Esophagus squamous epithelium (tissue), 5 donors: ENCODE measurements at regions not wholly inside any gene's neighbourhood (a gene's known extent, or its start where the extent isn't known, plus 50 kb on each side); places are given as distances from the start of the nearest gene placed in this dataset.

Experiments
- DNase-seq: peaks from one replicate; lab custom pipeline; 2025; lab: John Stamatoyannopoulos, UW
- H3K27ac ChIP-seq, 4 donors: fragments of 200-600 bp; sonication (generic); one replicate each; pipeline ENCODE4 v1.5.1; 2016 to 2019; ENCODE audit warnings: mild to moderate bottlenecking in 1 of 4
- H3K27me3 ChIP-seq, 4 donors: fragments of 200-600 bp; sonication (generic); 1 replicate in 3 of 4; 2 replicates in 1 of 4; pipeline versions ENCODE4 v1.5.1 to v1.6.0; 2017 to 2021; ENCODE audit warnings: antibody characterized with exemption in 1 of 4
- H3K36me3 ChIP-seq, 3 donors: fragments of 200-600 bp; sonication (generic); one replicate each; pipeline ENCODE4 v1.5.1; 2016 to 2019
- H3K4me1 ChIP-seq, 3 donors: fragments of 200-600 bp; sonication (generic); one replicate each; pipeline ENCODE4 v1.5.1; 2017 to 2019
- H3K4me3 ChIP-seq, 4 donors: fragments of 200-600 bp; sonication (generic); 1 replicate in 3 of 4; 2 replicates in 1 of 4; pipeline ENCODE4 v1.5.1; 2016 to 2019; ENCODE audit warnings: mild to moderate bottlenecking in 2 of 4, moderate library complexity in 1 of 4
- H3K9me3 ChIP-seq, 3 donors: fragments of 200-600 bp; sonication (generic); one replicate each; pipeline ENCODE4 v1.5.1; 2016 to 2019
- CTCF ChIP-seq, 6 experiments: fragments of 450-650 bp in 4 of 6; fragments of 200-600 bp in 2 of 6; sonication (generic) in 2 of 6; IDR thresholded peaks; one replicate each; pipeline ENCODE4 v1.5.1; 2016 to 2019; ENCODE audit warnings: antibody characterized with exemption in 6 of 6, mild to moderate bottlenecking in 4 of 6, moderate library complexity in 4 of 6
- POLR2A ChIP-seq, 4 donors: fragments of 450-650 bp; IDR thresholded peaks; one replicate each; pipeline ENCODE4 v1.6.1; 2017; ENCODE audit warnings: antibody characterized with exemption in 4 of 4, mild to moderate bottlenecking in 4 of 4, moderate library complexity in 3 of 4
- WGBS, 2 donors: methylation state at CpG; one replicate each; pipeline ENCODE4 v1.1.5; 2018; 5-methylcytosine and 5-hydroxymethylcytosine counted together
- intact Hi-C: fragments of 100-400 bp; cut with DNase I; formaldehyde crosslinking; loops from one replicate; pipeline ENCODE4 v1.15.0; 2022
- donor health status: DM: yes; HTN: yes; CAD: no.

- TF ChIP-seq CTCF (IDR thresholded peaks at IDR 0.05) (no peak), POLR2A (IDR thresholded peaks at IDR 0.05) (no peak)
- intact Hi-C loops, result no loop called here
- Histone ChIP-seq H3K4me3 (no peak overlapping the region), H3K27ac (no peak overlapping the region), H3K4me1 (no peaks in the 10 kb centered on the region), H3K27me3 (peaks cover 0 to 10% (median 0%) of the 10 kb centered on the region in 4 donors), H3K9me3 (no peaks in the 10 kb centered on the region), H3K36me3 (no peaks in the 10 kb centered on the region)
- DNase-seq, result no peak
- 80% methylated on average over 9 to 10 of the region's 12 CpGs for WGBS, 2 donors
Observed at GRCh38 chr20:22916021-22916842, 118.9 kb upstream of the SSTR4 start.

- intact Hi-C loops, result no loop called here
- DNase-seq, result no peak
Observed at GRCh38 chr20:22918286-22918983, 116.7 kb upstream of the SSTR4 start.

GRCh38 chr20:22920898-22921297 is 114.2 kb upstream of the SSTR4 start:
- intact Hi-C loops, result no loop called here
- Histone ChIP-seq H3K4me3 (no peak overlapping the region), H3K9me3 (no peaks in the 10 kb centered on the region), H3K27me3 (peaks cover 0 to 10% (median 0%) of the 10 kb centered on the region in 4 donors), H3K27ac (no peak overlapping the region), H3K4me1 (no peaks in the 10 kb centered on the region), H3K36me3 (no peaks in the 10 kb centered on the region)
- 76 to 84% methylated on average over 5 of the region's 5 CpGs for WGBS, 2 donors
- TF ChIP-seq CTCF (IDR thresholded peaks at IDR 0.05) (no peak), POLR2A (IDR thresholded peaks at IDR 0.05) (no peak)
- no peak for DNase-seq

More at GRCh38 chr20:22918286-22918983, 116.7 kb upstream of the SSTR4 start:
- Histone ChIP-seq H3K4me3 (no peak overlapping the region), H3K27ac (no peak overlapping the region), H3K36me3 (no peaks in the 10 kb centered on the region), H3K4me1 (no peaks in the 10 kb centered on the region), H3K9me3 (no peaks in the 10 kb centered on the region), H3K27me3 (peaks cover 0 to 10% (median 0%) of the 10 kb centered on the region in 4 donors)
- TF ChIP-seq POLR2A (IDR thresholded peaks at IDR 0.05), result no peak

GRCh38 chr20:22921595-22922421 is 113.3 kb upstream of the SSTR4 start:
- Histone ChIP-seq H3K27me3 (peaks cover 0 to 6% (median 0%) of the 10 kb centered on the region in 4 donors), H3K9me3 (no peaks in the 10 kb centered on the region), H3K36me3 (no peaks in the 10 kb centered on the region), H3K27ac (no peak overlapping the region), H3K4me3 (no peak overlapping the region), H3K4me1 (no peaks in the 10 kb centered on the region)
- intact Hi-C loops, result no loop called here
- WGBS, 2 donors, result 52 to 58% methylated on average over 7 of the region's 7 CpGs
- no peak for DNase-seq
- TF ChIP-seq POLR2A (IDR thresholded peaks at IDR 0.05), result no peak
- no peak for TF ChIP-seq CTCF (IDR thresholded peaks at IDR 0.05)

- WGBS, 2 donors, result 74 to 87% methylated on average over 2 of the region's 2 CpGs
Observed at GRCh38 chr20:22922987-22923386, 112.1 kb upstream of the SSTR4 start.

More at GRCh38 chr20:22922987-22923386, 112.1 kb upstream of the SSTR4 start:
- H3K4me1 ChIP-seq, result no peaks in the 10 kb centered on the region
- no peak for DNase-seq
- intact Hi-C loops, result no loop called here
- TF ChIP-seq CTCF (IDR thresholded peaks at IDR 0.05) (no peak), POLR2A (IDR thresholded peaks at IDR 0.05) (no peak)
- H3K27me3 ChIP-seq, result peaks cover 0 to 3% (median 0%) of the 10 kb centered on the region in 4 donors
- H3K9me3 ChIP-seq, result no peaks in the 10 kb centered on the region
- no peaks in the 10 kb centered on the region for H3K36me3 ChIP-seq
- no peak overlapping the region for H3K4me3 ChIP-seq
- H3K27ac ChIP-seq, result no peak overlapping the region
